Bronchial epithelial cell (primary cell): ENCODE measurements at regions not wholly inside any gene's neighbourhood (a gene's known extent, or its start where the extent isn't known, plus 50 kb on each side); places are given as distances from the start of the nearest gene placed in this dataset.
A peak's percentile ranks its signal among the peaks of the same experiment; 100 is the strongest.
"Not testable (repeated sequence)": the region's sequence is repeated elsewhere in the genome, so short reads cannot be mapped to it uniquely, and the experiment has no call there.

Experiments used
- DNase-seq: peaks from one replicate; pipeline ENCODE4 v3.0.0-alpha.2; 2010; ENCODE audit warnings: low read depth
- FAIRE-seq: peaks from 2 replicates; lab custom pipeline; 2011; peaks lifted over from hg19 to GRCh38; lab: Jason Lieb, UNC
- H3K27me3 ChIP-seq: 2 replicates; pipeline ENCODE4 v1.5.1; 2011; ENCODE audit warnings: low read length; ENCODE audit not compliant: control insufficient read depth, insufficient read depth
- H3K36me3 ChIP-seq: 2 replicates; pipeline ENCODE4 v1.5.1; 2011; ENCODE audit warnings: low read length; ENCODE audit not compliant: control insufficient read depth, insufficient read depth
- H3K4me3 ChIP-seq: 2 replicates; pipeline ENCODE4 v1.5.1; 2011; ENCODE audit warnings: mild to moderate bottlenecking, low read depth, low read length, control low read depth
- CTCF ChIP-seq: IDR thresholded peaks from 2 replicates; pipeline ENCODE4 v1.5.1; 2011; ENCODE audit warnings: mild to moderate bottlenecking, moderate library complexity, low read length, control low read depth, inconsistent platforms; ENCODE audit not compliant: insufficient read depth, severe bottlenecking

- TF ChIP-seq CTCF = no peak
- DNase-seq (no peak), FAIRE-seq (no peak)
- no peak overlapping the region for H3K4me3 ChIP-seq
- H3K36me3 ChIP-seq = no peaks in the 10 kb centered on the region
- no peaks in the 10 kb centered on the region for H3K27me3 ChIP-seq
These were observed 281.8 kb upstream of the TGFBR2 start for GRCh38 chr3:30324587-30324986.

GRCh38 chr3:30327976-30328375, 278.4 kb upstream of the TGFBR2 start:
- H3K4me3 ChIP-seq, H3K27me3 ChIP-seq, DNase-seq, FAIRE-seq, H3K36me3 ChIP-seq: not testable (repeated sequence)

- FAIRE-seq, DNase-seq, H3K27me3 ChIP-seq, H3K36me3 ChIP-seq, H3K4me3 ChIP-seq: not testable (repeated sequence)
These were observed 277.5 kb upstream of the TGFBR2 start for GRCh38 chr3:30328935-30329334.

- DNase-seq = no peak
- FAIRE-seq = no peak
- H3K36me3 ChIP-seq = no peaks in the 10 kb centered on the region
- no peak for TF ChIP-seq CTCF
- no peak overlapping the region for H3K4me3 ChIP-seq
- H3K27me3 ChIP-seq = no peaks in the 10 kb centered on the region
These were observed 274.9 kb upstream of the TGFBR2 start for GRCh38 chr3:30331519-30331918.

GRCh38 chr3:30332196-30333021, 274.0 kb upstream of the TGFBR2 start:
- Histone ChIP-seq H3K4me3 (no peak overlapping the region), H3K27me3 (no peaks in the 10 kb centered on the region), H3K36me3 (no peaks in the 10 kb centered on the region)
- peak; percentile 74 for DNase-seq
- FAIRE-seq = no peak
- TF ChIP-seq CTCF = no peak

GRCh38 chr3:30333143-30333542, 273.3 kb upstream of the TGFBR2 start:
- no peak for FAIRE-seq
- Histone ChIP-seq H3K36me3 (no peaks in the 10 kb centered on the region), H3K4me3 (no peak overlapping the region), H3K27me3 (no peaks in the 10 kb centered on the region)
- no peak for DNase-seq
- no peak for TF ChIP-seq CTCF

GRCh38 chr3:30333903-30334302, 272.5 kb upstream of the TGFBR2 start:
- Histone ChIP-seq H3K36me3 (no peaks in the 10 kb centered on the region), H3K27me3 (no peaks in the 10 kb centered on the region), H3K4me3 (no peak overlapping the region)
- no peak for FAIRE-seq
- DNase-seq = no peak
- TF ChIP-seq CTCF = no peak
